GM19467 (cell line): ENCODE measurements at regions not wholly inside any gene's neighbourhood (a gene's known extent, or its start where the extent isn't known, plus 50 kb on each side); places are given as distances from the start of the nearest gene placed in this dataset.
"Not testable (repeated sequence)": the region's sequence is repeated elsewhere in the genome, so short reads cannot be mapped to it uniquely, and the experiment has no call there.

Experiments
- ATAC-seq: cut with Tn5 transposase; IDR thresholded peaks from one replicate; pipeline ENCODE4 v1.9.1; 2021; ENCODE audit warnings: mild to moderate bottlenecking, moderate library complexity; ENCODE audit not compliant: unreplicated experiment

DNA sequence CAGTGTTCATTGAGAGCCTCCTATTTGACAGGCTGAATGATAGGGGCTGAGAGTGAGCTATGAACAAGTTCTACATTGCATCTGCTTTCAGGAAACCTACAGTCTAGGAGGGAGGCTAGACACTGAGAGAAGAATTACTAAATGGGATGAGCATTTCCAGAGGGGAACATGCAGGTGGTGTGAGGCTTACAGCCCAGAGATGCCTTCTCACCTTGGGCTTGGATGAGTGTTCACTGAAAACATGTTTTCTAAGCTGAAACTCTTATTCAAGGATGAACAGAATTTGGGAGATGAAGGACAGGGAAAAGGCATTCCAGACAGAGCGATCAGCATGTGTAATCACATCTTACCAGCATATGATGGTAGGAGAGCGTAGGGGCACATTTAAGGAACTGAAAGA is 177.5 kb upstream of the E2F8 start:
- ATAC-seq = no peak

DNA sequence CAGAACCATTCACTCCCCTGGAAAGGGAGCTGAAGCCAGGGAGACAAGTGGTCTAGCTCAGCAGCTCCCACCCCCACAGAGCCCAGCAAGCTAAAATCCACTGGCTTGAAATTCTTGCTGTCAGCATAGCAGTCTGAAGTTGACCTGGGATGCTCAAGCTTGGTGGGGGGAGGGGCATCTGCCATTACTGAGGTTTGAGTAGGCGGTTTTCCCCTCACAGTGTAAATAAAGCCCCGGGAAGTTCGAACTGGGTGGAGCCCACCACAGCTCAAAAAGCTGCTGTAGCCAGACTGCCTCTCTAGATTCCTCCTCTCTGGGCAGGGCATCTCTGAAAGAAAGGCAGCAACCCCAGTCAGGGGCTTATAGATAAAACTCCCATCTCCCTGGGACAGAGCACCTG is 171.3 kb upstream of the E2F8 start:
- not testable (repeated sequence) for ATAC-seq

DNA sequence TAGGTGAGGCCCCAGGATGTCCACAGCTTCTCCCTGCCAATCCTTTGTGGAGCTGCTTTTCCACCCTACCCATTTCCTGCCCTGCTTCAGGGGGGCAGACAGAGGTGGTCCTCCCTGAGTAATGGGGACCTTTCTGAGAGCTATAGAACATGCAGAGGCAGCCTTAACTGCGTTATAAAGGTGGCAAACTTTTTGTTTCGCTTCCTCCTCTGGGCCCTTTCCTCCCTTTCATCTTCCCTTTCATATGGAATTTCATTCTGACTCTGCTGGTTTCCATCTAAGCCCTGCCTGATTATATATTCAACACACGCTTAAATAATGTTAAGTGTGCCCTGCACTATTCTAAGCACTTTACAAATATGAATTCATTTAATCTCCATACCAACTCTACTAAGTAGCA is 169.3 kb upstream of the E2F8 start:
- peak; percentile 51 for ATAC-seq

DNA sequence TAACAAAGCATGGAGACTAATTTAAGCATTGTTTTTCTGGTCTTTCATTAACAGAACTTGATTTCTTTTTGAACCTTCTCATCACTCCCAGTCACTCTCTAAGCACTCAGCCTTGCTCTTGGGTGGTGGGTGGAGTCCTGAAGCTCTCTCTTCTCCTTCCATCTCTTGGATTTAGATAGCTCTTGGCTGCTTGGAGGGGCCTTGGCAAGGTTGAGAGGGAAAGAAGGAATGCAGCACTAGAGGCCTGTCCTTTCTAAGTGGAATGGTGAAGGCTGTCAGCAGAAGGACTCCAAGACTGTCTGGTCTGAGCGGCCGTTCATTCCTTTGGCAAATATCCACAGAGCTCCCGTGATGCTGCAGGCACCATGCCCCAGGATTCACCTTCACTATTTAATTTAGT is 168.6 kb upstream of the E2F8 start:
- ATAC-seq = no peak

DNA sequence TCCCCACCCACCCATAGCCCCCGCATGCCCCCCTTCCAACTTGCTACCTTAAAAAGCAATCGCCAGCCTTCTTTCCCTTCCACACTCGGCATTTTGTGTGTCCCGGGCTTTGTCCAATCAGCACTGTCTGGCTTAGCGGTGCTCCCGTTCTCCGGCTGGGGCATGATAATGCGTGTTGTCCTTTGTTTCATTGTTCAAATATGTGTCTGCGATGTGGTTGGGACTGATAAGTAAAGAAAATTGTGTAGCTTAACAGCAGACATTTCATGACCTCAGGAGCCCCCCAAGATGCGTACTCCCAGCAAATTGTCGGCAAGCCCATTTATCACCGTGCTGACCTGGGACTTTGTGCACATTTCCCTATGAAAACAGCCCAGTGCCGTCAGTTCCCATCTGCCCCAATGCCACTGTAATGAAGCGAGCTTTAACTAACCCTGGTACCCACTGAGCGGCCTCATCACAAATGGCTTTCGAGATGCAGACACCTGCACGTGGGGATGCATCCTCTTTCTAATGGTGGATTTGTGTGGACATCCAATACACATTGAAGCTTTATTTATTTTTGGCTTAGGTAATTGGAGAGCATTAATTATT is 167.0 kb upstream of the E2F8 start:
- no peak for ATAC-seq

DNA sequence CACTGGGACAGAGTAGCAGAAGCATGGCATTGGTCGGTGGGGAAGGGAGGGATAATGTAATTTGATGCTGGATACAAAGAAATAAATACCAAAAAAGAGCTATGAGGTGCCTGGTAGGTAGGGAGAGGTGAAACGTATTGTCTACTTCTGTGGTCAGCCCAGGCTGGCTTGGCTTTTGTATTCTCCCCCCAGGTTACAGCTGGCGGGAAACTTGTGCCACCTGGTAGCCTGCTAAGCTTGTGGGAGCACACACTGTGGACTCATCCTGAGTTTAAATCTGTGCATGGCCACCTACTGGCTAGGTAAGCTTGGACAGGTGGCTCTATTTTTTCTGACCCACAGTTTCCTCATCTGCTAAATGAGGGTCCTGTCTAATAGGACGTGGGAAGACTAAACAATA is 165.2 kb upstream of the E2F8 start:
- ATAC-seq = no peak

DNA sequence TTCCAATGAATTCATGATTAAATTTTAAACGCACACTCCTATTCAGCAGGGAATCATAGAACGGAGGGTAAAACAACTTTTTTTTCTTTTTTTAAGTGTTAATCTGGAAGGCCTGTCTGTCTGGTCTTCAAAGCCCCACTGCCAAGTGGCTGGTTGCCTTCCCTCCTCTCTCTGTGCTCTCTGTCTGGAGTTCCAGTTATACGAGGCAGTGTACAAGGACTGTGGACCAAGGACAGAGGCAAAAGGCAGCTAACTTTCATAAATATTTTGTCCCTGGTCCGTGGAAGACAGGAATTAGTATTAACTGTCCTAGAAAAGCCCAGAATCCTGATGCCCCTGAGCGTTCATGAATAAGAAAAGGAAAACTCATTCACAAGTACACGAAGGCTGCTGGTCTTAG is 164.0 kb upstream of the E2F8 start:
- no peak for ATAC-seq

DNA sequence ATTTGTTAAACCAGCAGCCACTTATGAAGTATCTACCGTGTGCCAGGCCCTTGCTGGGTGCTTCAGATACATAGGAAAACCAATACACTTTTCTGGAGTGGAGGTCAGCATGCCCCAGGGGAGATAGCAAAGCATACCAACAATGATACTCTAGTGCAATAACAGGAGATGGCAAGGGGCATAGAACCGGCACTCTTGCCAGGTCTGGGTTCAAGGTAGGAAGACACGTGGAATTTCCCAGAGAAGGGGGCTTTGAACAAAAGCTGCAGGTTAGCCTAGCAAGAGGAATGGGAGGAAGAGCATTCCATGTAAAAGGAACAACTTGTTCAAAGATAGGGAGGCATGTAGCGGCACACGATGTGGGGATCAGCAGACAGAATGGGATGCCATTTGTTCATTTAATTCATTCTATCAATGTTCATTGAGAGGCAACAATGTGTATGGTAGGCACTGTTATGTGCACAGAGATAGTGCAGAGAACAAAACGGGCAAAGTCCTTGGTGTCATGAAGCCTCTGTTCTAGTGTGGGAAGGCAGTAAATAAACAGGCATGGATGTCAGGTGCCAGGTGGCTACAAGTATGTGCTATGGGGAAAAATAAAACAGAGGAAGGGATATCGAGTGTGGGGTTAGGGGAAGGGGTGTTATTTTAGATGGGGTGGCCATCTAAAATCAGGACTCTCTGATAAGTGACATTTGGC is 162.6 kb upstream of the E2F8 start:
- ATAC-seq = no peak

DNA sequence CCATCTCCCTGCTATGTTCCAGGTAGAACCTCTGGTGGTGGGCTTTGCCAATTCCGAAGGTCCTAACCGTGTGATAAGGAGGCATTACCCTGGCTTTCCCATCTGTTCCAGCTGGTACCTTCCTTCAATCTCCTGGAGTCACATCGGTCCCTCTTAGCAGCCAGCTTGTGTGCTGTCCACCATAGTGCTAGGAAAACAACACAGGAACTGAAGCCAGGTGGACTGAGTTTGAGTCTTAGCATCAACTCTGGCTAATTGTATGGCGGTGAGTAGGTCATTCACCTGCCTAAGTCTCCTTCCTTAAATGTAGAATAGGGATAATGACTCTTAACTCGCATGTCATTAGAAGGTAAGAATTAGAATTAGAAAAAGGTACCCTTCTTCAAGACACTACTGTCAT is 159.6 kb upstream of the E2F8 start:
- no peak for ATAC-seq

DNA sequence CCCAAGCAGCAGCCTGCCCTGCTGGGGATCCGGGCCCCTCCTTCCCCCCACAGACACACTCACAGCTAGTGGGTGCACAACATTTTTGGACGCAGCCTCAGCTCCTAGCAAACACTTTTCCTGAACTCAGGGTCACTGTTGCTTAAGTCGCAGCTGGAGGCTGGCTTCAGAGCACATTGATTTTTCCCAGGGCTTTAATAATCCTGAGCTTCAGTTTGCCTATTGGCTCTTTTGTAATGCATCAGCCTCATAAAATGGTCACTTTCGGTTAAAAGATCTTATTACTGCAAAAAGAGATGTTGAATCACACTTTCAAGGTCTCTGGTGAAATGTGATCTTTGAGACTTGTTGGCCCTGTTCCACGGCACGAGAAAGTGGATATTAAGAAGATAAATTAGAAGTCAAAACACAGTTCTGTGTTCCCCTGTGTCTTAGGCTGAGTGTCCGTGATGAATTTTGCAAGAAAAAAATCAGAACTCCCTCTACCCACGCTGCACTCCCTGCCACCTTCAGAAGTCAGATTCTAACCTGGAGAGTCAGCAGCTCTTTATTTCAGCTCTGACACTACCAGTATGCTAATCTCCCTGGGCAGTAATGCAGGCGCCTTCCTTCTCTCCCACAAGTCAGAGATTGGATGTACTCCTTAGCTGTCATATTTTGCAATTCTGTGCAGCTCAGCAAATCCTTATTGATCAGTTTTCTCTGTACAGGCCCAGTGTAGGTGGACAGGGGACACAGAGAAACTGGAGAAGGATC is 158.2 kb upstream of the E2F8 start:
- ATAC-seq = no peak

DNA sequence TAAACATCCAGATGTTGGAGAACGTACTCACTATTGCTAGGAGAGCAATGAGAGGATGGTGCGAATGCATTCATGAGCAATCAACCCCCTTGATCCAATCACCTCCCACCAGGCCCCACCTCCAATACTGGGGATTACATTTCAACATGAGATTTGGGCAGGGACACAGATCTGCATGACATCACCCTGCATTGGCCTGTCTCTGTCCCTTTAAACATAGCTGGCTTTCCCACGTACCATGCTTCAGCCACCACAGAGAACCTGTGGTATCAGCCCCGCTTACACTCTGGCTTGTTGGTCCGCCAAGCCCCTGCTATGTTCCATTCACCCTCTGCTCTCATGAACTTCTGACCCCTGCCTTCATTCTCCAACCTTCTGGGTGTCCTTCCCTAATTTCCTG is 157.5 kb upstream of the E2F8 start:
- ATAC-seq = no peak

DNA sequence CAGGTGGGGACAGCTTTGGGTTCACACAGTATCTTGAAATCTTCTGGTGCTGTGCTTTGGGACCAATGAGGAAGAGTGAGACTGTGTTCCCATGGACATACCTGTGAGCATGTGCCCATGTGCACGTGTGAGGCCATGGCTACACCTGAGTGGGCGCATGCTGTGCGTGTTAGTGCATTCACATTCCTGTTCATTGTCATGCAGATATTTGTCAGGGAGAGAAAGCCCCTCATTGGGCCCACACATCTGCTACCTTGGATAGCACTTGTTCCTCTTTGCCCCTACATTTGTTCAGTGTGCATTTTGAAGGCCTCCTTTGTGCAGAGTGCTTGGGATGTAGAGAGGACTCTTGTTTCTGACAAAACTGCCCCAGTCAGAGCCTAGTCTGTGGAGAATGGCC is 154.3 kb upstream of the E2F8 start:
- ATAC-seq = no peak

DNA sequence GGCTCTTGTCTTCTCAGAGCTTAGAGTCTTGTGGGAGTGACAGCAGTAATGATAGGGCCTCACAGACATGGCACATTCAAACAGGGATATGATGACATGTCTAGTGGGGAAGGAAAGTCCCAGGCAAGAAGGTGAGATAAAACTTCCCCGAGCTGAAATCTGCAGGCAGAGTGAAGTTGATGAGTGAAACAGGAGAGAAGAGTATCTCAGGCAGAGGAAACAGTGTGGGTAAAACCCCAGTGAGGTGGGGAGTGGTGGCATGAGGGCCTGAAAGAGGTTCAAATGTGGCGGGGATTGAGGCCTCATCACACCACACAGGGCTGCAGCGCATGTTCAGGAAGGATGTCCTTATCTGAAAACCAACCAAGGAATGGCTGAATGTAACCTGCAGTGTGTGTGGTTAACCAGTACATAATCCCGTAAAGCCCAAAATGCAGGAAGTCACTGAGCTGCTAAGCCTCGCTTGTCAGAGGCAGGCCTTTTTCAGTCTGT is 153.8 kb upstream of the E2F8 start:
- peak; percentile 60 for ATAC-seq

DNA sequence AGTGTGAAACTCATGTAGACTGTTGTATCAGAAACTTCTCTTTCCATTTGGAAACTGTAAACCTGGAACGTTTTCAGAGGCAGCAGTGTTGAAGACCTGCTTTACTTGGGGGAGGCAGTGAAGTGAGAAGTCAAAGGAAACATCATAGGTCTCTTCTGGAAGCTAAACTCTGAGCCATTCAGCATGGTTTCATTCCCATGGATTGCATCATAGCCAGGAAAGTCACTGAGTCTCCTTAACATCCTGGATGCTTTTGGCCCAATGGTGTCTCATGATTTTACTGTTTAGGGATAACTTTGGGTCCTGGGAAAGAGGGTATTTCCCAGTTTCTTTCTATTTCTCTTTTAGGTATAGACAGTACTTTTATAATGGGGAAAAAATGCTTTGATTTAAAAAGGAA is 153.2 kb upstream of the E2F8 start:
- ATAC-seq = no peak

DNA sequence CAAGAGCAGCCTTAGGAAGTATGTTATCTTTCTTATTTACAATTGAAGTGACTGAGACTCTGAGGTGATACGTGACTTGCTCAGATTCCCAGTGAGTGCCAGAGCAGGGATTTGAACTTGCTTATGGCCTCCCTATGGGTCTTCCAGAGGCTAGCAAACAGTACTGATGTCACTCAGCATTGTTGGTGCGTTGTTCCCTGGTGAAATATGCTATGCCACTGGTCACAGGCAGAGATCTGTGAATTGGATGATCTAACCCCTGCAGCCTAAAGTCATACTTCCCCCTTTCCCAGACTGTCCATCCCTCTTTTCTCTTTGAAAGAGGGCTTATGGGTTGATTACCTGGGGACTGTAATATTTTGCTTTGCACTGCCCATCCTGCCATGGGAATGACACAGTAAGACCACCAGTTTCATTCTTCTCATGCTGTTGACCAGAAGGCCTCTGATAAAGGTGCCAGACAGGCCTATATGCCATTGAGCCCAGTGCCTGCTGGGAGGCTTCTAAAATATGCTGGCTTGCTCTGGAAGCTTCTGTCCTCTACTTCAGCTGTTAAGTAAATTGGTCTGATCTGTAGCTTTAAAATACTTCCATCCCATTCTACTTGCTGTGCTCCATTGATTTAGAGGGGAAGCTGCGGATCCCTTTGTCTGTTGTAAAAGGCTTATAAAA is 152.2 kb upstream of the E2F8 start:
- ATAC-seq = no peak

DNA sequence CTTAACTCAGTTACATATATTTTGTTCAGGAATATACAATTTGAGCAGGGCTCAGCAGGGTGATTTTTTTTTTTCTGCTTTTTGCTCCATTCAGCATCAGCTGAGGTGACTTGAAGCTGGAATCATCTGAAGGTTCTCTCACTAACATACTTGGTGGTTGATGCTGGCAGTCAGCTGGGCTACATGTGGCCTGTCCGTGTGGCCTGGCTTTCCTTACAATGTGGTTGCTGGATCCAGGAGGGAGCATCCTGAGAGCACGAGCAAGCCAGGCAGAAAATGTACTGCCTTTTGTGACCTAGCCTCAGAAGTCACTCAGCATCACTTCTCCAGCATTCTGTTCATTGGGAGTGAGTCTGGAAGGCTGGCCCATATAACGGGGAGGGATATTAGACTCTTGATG is 151.6 kb upstream of the E2F8 start:
- no peak for ATAC-seq

DNA sequence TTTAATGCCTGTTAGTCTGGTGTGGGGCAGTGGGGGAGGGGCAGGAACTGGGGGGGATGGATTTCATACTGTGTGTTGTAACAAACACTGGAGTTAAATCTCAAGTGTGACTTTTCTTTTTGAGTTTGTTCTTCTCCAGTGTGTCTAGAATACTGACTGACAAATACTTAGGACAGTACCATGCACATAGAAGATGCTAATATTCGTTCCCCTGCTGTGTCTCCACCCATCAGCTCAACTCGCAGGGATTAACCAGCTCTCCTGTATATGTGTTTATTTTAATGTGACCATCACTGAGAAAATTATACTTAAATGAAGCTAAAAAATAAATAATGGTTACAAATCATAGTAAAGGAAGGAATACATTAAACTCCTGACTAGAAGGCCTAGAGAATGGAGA is 150.9 kb upstream of the E2F8 start:
- ATAC-seq = no peak

DNA sequence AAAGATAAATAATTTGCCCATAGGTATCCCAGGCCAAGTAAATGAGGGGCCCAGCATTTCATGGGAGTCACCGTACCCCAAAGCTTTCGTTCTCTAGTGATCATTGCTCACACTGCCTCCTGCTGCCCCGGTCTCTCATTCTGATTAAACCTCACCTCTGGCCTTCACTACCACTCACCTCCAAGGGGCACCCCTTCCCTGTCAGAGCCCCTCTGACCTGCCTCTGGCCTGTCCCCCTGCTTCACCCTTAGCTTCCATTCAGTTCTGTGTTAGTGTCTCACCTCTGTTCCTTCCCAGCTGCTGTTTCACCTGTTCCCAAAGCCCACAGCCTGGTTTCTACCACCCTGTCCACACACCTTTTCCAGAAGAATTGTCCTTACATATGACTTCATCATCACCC is 150.3 kb upstream of the E2F8 start:
- ATAC-seq = no peak

DNA sequence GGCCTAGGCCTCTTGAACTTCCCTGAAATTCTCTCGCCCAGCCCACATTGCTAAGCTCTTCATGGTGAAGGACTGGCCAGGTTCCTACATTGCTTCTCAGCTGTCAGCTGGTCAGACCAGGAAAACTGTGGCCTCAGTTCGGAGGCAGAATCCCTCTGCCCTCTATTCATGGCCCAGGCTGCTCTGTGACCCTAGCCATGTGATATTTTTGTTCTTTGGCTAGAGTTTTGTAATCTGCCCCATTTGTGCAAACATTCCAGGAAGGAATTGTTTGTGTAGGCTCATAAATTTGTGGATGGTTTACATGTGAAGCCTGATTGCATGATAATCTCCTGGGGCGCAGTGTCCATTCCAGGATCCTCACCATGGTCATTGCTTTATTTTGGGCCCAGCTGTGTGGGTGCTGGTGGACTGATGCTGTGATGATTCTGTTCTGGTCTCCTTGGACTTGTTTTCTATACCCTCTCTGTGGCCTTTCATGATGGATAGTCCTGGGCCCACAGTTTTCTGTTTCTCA is 149.1 kb upstream of the E2F8 start:
- no peak for ATAC-seq

DNA sequence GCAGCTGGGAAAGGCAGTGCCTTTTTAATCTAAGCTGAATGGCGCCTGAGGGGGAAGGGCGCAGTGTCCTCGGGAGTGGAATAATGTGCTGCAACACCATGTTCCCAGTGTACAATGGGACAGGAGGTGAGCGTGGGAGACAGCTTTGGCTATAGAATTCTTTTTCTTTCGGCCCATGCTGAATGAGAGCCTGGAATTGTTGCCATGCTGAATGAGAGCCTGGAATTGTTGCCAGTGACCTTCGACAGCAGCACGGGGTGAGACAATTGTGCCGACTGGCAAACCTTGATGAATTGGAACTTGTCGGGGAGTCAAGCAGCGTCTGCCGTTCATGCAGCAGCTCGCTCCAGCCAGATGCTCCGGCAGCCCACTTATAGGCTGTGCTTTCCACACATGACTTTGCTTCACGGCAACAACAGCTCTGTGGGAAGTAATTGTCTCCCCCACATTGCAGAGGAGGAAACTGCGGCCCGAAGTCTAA is 141.4 kb upstream of the E2F8 start:
- no peak for ATAC-seq

DNA sequence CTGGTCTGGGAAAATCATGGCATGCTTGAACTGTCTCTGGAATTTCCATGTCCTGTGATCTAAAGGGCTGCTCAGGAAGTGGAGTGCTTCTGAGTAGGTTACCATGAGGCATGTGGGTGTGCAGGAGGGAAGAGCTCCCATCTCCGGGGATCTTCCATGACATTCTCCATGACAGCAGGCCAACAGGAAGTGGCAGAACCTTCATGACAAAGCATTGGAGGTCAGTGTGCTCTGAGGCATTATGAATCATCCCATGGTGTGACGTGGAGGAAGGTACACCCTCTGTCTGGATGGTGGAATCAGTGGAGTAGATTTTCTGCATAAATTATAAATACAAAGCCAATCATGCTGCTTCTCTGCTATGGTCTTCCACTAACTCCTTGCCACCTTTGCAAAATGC is 139.6 kb upstream of the E2F8 start:
- ATAC-seq = no peak
